ENCODE measurements at regions not wholly inside any gene's neighbourhood (a gene's known extent, or its start where the extent isn't known, plus 50 kb on each side); places are given as distances from the start of the nearest gene placed in this dataset.

DNA sequence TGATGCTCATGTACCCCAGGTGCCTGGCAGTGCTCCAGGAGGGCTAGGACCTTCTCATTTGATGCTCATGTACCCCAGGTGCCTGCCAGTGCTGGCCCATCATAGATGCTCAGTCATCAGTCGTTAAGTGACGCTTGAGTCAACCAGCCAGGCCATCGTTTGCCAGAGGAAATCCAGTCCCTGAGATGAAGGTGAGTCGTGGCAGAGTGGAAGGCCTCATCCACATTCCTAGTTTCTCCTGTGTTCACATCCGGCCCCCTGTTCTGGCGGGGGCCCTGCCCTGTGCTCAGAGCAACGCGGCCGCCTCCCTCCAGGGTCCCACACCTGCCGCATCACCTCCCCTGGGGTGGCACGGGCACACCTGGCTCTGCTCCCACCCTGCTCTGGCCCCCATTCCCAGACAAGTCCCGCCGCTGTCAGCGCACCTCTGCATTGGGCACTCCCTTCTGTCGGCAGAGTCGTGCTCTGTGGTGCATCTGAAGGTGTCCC is 279.9 kb downstream of the BRD1 start:
- TF ChIP-seq BRCA1 (CRISPR knock-in tag; IDR thresholded peaks at IDR 0.05) (no peak), CEBPB (IDR thresholded peaks at IDR 0.05; ENCODE audit: borderline replicate concordance, low read depth, low read length) (no peak), EHMT2 (IDR thresholded peaks at IDR 0.05; ENCODE audit: borderline replicate concordance, low read depth, low read length) (no peak), ATRX (CRISPR knock-in tag; IDR thresholded peaks at IDR 0.05; ENCODE audit: borderline replicate concordance) (no peak), MTERF4 (CRISPR knock-in tag; IDR thresholded peaks at IDR 0.05) (no peak), ZNF574 (CRISPR knock-in tag; IDR thresholded peaks at IDR 0.05) (no peak), USF2 (IDR thresholded peaks at IDR 0.05; ENCODE audit: low read depth, low read length) (no peak), USF2 (CRISPR knock-in tag; IDR thresholded peaks at IDR 0.05; ENCODE audit: borderline replicate concordance) (no peak), BHLHE40 (IDR thresholded peaks at IDR 0.05; ENCODE audit: low read length) (no peak), HCFC1 (IDR thresholded peaks at IDR 0.05; ENCODE audit: low read depth, low read length) (no peak)
- TF ChIP-seq, protein P1, sequence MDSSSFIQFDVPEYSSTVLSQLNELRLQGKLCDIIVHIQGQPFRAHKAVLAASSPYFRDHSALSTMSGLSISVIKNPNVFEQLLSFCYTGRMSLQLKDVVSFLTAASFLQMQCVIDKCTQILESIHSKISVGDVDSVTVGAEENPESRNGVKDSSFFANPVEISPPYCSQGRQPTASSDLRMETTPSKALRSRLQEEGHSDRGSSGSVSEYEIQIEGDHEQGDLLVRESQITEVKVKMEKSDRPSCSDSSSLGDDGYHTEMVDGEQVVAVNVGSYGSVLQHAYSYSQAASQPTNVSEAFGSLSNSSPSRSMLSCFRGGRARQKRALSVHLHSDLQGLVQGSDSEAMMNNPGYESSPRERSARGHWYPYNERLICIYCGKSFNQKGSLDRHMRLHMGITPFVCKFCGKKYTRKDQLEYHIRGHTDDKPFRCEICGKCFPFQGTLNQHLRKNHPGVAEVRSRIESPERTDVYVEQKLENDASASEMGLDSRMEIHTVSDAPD (CRISPR knock-in tag; IDR thresholded peaks at IDR 0.05): no peak

All from HepG2 (cell line).